NB4 (cell line): ENCODE measurements at regions not wholly inside any gene's neighbourhood (a gene's known extent, or its start where the extent isn't known, plus 50 kb on each side); places are given as distances from the start of the nearest gene placed in this dataset.

Experiments used
- DNase-seq: peaks from one replicate; pipeline ENCODE4 v3.0.0; 2010; ENCODE audit warnings: low read depth
- H3K4me3 ChIP-seq: one replicate; pipeline ENCODE4 v1.5.1; 2011; ENCODE audit warnings: mild to moderate bottlenecking, low read depth, low read length, moderate library complexity
- MYC ChIP-seq: IDR thresholded peaks from 2 replicates; pipeline ENCODE4 v1.6.1; 2011; ENCODE audit warnings: low read depth, low read length
- POLR2A ChIP-seq: IDR thresholded peaks from 2 replicates; pipeline ENCODE4 v1.6.1; 2011; ENCODE audit warnings: mild to moderate bottlenecking; ENCODE audit not compliant: insufficient read length; ENCODE audit errors: extremely low read depth
- TF ChIP-seq, protein P1 (sequence below): IDR thresholded peaks from one replicate; pipeline ENCODE4 v1.5.1; 2012; ENCODE audit warnings: low read depth, low read length
- TF ChIP-seq, protein P2 (sequence below): IDR thresholded peaks from 2 replicates; pipeline ENCODE4 v1.6.1; 2011; ENCODE audit warnings: low read depth, low read length

DNA sequence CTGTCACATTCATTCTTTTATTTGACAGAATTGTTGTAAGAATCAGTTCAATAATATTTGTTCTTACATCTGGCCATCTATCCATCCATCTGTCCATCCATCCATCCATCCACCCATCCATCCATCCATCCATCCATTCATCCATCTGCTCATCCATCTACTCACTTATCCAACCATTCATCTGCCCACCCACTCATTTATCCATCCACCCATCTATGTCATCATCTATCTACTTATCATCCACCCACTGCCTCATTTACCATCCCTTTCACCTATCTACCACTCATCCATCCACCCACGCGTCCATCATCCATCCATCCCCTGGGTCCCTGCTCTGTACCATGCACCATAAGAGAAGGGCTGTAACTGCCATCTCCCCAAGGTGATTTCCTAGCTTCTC lies 134.1 kb downstream of the FOXD2 start:
- DNase-seq, result no peak
- no peak for TF ChIP-seq POLR2A
- TF ChIP-seq, protein P1, sequence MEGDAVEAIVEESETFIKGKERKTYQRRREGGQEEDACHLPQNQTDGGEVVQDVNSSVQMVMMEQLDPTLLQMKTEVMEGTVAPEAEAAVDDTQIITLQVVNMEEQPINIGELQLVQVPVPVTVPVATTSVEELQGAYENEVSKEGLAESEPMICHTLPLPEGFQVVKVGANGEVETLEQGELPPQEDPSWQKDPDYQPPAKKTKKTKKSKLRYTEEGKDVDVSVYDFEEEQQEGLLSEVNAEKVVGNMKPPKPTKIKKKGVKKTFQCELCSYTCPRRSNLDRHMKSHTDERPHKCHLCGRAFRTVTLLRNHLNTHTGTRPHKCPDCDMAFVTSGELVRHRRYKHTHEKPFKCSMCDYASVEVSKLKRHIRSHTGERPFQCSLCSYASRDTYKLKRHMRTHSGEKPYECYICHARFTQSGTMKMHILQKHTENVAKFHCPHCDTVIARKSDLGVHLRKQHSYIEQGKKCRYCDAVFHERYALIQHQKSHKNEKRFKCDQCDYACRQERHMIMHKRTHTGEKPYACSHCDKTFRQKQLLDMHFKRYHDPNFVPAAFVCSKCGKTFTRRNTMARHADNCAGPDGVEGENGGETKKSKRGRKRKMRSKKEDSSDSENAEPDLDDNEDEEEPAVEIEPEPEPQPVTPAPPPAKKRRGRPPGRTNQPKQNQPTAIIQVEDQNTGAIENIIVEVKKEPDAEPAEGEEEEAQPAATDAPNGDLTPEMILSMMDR, result no peak
- TF ChIP-seq MYC, result no peak
- TF ChIP-seq, protein P2, sequence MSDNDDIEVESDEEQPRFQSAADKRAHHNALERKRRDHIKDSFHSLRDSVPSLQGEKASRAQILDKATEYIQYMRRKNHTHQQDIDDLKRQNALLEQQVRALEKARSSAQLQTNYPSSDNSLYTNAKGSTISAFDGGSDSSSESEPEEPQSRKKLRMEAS, result no peak
- no peak overlapping the region for H3K4me3 ChIP-seq

DNA sequence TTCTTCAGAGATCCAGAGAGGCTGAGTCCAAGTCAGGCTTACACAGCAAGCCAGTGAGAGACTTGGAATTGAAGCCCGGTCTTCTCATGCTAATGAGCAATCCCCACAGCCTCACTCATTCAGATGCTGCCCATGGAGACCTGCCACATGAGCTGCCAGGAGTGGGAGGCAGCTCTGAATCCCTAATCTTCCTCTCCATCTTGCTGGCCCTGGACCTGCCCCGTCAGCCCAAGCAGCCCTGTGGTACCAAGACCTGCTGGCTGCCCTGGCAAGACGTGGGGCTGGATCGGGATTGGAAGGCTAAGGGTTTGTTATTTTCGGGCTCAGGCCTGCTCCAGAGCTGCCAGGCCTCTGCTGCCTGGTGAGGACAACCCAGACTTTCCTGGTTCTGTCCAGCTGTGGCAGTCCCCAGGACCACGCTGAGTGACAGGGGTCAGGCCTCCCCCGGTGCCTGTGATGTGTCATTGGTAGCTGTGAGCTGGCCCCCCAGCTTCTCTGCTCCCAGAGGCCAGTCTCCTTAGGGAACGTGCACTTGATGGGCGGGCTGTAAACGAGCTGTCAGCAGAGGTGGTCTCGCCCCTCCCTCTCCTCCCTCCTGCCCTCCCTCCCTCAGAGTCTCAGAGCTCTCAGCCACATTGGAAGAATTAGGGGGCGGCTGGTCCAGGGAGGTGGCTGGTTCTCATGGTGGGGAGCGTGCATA lies 135.0 kb downstream of the FOXD2 start:
- no peak for DNase-seq
- H3K4me3 ChIP-seq, result no peak overlapping the region
- TF ChIP-seq, protein P2, result no peak
- TF ChIP-seq, protein P1, result no peak
- TF ChIP-seq POLR2A (no peak), MYC (no peak)

DNA sequence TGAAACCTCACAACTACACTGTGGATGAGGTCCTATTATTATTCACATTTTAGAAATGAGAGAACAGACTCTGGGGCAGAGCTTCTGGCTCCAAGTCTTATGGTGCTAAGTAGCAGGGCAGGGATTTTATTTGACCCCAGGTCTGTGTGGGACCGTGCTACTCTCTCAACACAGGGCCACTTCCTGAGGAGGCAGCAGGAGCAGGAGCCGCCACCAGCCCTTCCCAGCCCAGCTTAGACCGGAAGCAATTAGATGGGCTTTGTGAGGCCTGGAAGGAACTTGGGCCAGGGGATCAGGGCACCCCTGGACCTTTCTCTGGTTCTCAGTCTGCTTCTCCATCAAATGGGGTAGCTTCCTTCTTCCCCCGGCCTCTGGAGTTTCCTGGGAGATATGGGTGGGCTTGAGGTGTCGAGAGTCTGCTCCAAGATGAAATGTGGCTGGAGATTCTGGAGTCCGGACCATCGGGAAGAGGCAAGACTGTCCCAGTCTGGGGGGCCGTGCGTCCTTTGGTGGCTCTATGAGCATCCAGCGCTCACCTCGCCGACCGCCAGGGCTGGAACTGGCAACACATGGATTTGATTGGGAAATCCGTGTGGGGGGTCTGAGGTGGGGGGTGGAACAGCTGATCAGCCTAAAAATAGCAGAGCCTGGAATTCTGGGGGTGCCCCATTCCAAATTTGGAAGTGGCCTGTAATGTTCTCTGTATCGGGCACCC lies 136.8 kb downstream of the FOXD2 start:
- no peak for DNase-seq
- TF ChIP-seq, protein P1, result no peak
- TF ChIP-seq MYC, result no peak
- TF ChIP-seq, protein P2, result no peak
- TF ChIP-seq POLR2A, result no peak
- no peak overlapping the region for H3K4me3 ChIP-seq

DNA sequence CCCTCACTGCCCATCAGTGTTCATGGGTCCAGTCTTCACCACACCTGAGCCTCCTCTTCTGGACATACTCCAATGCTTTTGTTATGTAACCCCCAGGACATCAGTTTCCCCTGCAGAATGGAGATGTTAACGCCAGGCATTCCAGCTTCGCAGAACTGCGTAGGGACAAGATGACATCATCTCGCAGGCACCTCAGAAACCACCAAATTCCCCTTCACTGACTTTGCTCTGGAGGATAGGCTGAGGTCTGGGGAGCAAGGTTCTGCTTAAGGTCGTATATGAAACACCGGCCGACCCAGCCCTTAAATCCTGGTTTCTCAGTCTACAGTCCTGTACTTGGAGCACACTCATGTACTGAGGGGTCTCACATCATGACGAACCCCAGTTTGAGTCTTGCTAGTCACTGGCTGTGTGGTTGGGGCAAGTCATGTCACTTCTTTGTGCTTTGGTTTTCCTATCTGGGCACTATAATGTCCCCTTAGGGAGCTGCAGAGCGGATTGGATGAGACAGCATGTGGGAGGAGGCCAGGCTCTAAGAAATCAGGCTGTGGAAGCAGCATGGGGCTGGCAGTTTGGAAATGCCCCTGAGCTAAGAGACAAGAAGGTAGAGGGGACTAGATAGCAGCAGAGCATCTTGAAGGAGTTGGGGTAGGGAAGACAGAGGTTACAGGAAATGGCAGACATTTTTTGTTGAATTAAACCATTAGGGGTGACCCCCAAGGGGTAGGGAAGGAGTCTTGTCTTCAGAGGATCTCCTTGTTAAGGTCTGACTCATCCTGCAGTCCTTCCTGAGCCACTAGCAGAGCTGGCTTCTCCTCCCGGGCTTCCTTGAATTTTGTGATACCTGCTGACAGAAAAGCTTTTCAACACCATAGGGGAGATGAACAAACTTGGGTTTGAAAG lies 138.3 kb downstream of the FOXD2 start:
- no peak overlapping the region for H3K4me3 ChIP-seq
- TF ChIP-seq, protein P1, result no peak
- TF ChIP-seq, protein P2, result no peak
- no peak for DNase-seq

DNA sequence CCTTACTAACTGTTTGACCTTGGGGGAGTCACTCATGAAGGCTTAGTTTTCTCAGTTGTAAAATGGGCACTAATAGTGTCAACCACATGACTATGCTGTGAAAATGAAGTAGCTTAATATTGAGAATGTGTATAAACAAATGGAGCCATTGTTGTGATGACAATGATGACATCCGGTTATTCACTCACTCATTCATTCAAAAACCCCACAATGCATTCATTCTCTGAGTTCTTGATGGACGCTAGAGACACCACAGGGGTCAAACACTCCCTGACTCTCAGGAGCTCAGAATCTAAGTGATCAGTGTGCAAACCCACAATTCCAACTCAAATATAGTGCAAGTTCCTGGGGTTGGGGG lies 138.9 kb downstream of the FOXD2 start:
- TF ChIP-seq, protein P1, result no peak
- TF ChIP-seq MYC (no peak), POLR2A (no peak)
- TF ChIP-seq, protein P2, result no peak
- DNase-seq, result no peak

More for the DNA sequence above, 138.9 kb downstream of the FOXD2 start:
- H3K4me3 ChIP-seq, result no peak overlapping the region
